ENCODE measurements at regions not wholly inside any gene's neighbourhood (a gene's known extent, or its start where the extent isn't known, plus 50 kb on each side); places are given as distances from the start of the nearest gene placed in this dataset.
"Not testable (repeated sequence)": the region's sequence is repeated elsewhere in the genome, so short reads cannot be mapped to it uniquely, and the experiment has no call there.

DNA sequence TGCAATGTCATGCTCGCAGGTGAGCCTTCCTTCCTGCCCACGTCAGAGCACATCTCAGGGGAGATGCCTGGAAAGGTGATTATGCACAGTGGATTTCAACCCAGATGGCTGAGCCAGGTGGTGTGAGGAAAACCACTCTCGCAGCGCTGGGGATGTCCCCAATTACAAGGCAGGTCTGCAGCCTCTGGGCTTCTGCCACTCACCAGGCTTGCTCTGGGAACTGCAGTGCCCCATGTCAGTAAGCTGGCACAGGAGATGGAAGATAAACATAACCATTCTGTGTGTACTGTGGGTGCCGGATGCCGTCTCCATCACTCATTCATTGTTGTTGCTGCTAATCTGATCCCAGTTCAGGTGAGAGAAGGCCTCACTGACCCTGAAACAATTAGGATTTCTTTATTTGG, 222.9 kb upstream of the PITRM1 start:
- no peak for DNase-seq (ENCODE audit: low read depth in 2 of 3, low spot score in 2 of 3)

DNA sequence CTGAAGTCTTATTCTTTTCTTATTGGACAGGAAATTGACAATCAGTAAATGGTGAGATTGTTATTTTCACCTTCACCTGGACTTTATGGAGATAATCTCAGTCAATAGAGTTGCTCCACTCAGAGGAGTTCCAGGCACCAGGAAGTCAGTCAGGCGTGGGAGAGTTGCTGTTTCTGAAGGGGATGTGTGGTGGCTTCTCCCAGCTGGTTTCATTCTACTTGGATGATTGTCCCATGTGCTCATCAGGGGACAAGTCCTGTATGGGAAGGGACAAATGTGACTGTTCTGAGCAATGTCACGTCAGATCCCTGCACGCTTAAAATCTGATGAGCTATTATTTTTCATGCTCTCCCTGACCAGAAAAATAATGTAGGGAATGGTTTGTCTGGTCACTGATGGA, 222.5 kb upstream of the PITRM1 start:
- no peak for DNase-seq (ENCODE audit: low read depth in 2 of 3, low spot score in 2 of 3)

DNA sequence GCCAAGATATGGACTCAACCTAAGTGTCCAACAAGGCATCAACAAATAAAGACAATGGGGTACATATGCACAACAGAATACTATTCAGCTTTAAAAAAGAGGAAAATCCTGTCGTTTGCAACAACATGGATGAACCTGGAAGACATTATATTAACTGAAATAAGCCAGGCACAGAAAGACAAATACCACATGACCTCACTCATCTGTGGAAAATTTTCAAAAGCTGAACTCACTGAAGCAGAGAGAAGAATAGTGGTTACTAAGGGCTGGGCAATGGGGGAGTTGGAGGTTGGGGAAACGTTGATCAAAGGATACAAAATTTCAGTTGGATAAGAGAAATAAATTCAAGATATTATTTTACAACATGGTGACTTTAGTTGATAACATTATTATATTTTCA, 221.4 kb upstream of the PITRM1 start:
- DNase-seq (ENCODE audit: low read depth in 2 of 3, low spot score in 2 of 3) = no peak

DNA sequence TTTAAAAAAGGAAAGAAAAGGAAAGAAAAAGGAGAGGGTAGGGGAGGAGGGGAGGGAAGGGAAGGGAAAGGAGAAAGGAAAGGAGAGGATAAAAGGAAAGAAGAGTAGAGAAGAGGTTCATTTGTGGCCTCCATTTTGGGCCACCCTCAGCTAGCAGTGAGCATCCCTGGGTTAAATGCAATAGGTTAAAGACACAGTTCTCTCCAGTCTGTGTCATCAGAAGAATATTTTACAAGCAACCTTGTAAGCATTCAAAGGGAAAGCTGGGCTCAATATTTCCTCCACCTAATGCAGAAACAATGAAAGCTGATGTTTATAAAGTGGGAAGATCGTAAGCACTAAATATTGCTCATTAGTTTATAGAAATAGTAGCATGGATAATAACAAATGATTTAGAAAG, 219.1 kb upstream of the PITRM1 start:
- DNase-seq (ENCODE audit: low read depth in 2 of 3, low spot score in 2 of 3) = no peak

DNA sequence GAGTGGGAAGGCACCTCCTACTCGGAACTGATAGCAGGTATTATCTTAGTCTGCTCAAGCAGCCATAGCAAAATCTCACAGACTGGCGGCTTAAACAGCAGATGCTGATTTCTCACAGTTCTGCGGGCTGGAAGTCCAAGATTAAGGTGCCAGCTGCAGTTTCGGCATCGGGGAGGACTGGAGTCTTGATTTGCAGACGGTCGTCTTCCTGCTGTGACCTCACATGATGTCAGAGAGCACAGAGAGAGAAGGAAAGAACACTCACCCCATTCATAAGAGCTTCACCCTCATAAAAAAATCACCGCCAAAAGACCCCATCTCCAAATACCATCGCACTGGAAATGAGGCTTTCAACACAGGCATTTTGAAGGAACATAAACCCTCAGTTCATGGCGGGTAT, 216.5 kb upstream of the PITRM1 start:
- no peak for DNase-seq (ENCODE audit: low read depth in 2 of 3, low spot score in 2 of 3)

DNA sequence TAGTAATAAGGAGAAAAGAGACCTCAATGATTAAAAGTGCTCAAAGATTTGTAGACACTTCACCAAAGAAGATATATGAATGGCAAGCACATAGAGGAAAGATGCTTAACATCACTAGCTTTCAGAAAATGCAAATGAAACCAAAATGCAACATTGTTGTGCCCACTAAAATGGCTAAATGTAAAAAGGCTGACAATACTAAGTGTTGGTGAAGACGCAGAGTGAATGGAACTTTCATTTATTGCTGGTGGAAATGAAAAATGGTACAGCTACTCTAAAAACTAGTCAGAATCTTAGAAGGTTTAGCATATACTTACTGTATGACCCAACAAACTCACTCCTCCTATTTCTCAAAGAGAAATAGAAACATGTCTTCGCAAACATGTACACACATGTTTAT, 212.9 kb upstream of the PITRM1 start:
- no peak for DNase-seq (ENCODE audit: low read depth in 2 of 3, low spot score in 2 of 3)

DNA sequence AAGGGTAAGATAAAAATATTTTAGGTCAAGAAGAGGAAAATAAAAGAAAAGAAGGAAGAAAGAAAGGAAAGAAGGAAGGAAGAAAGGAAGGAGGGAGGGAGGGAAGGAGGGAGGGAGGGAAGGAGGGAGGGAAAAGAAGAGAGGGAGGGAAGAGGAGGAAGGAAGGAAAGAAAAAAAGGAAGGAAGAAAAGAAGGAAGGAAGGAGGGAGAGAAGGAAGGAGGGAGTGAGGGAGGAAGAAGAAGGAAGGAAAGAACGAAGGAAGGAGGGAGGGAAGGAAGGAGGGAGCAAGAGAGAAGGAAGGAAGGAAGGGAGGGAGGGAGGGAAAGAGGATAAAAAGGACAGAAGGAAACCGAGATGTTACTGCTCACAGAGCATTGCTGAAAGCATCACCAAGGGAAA, 209.5 kb upstream of the PITRM1 start:
- no peak for DNase-seq (ENCODE audit: low read depth in 2 of 3, low spot score in 2 of 3)

DNA sequence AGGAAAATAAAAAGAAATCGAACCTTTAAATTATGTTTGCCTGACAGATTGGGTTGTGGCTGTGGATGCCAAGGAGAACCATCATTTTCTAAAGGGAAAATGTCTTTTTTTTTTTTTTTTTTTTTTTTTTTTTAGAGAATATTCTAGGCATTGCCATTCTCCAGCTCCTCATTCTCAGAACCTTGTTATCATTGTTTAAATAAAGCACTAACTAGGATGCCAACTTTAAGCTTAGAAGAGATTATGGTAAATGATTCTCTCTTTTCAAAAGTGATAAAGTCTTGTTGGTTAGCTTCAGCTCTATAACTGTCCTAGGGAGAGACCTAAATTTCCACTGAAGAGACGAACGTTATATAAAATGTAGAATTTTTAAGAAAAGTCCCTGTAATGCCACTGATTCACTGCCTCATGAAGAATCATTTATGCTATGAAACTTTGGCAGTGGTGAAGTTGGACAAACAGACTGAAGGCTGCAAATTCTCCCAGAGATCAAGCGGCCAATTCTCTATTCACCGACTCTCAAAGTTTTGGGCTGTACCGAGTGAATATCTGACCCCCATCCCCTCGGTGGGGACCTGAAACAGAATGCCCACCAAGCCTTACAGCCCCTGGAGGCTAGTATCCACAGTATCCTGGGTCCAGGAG, 207.9 kb upstream of the PITRM1 start:
- no peak for DNase-seq (ENCODE audit: low read depth in 2 of 3, low spot score in 2 of 3)

DNA sequence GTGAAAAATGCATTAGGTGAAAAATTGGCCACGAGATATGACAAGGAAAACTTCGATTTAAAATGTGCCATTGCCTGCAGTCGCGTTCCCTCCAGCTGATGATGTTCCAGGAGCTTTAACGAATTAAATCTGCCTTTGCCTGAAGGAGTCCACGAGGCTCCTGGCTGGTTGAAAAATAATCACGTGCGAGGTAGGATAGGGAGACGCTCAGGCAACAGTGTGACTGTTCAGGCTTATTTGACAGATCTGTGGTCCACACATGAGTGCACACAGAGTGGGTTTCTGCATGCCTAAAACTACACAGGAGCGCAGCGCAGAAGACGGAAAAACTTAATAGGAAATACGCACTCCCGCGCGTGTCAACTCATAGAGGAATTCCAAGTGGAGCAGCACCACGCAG, 204.0 kb upstream of the PITRM1 start:
- no peak for DNase-seq (ENCODE audit: low read depth in 2 of 3, low spot score in 2 of 3)

DNA sequence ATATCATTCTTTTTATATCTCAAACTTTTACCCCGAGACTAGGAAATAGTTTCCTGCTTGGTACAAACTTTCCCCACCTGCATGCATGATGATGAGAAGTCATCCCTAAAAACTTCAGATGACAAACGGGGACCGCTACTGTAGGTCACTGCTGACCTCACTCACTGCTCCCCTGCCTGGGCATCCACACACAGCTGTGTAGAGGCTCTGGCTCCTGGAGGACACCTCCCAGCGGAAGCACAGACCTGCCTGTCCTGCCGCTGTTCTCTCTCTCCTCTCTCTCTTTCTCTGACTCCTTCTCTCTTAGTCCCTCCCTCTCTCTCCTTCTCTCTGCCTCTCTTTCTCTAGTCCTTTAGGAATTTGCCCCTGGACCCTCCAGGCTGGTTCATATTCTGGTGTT, 202.9 kb upstream of the PITRM1 start:
- no peak for DNase-seq (ENCODE audit: low read depth in 2 of 3, low spot score in 2 of 3)

DNA sequence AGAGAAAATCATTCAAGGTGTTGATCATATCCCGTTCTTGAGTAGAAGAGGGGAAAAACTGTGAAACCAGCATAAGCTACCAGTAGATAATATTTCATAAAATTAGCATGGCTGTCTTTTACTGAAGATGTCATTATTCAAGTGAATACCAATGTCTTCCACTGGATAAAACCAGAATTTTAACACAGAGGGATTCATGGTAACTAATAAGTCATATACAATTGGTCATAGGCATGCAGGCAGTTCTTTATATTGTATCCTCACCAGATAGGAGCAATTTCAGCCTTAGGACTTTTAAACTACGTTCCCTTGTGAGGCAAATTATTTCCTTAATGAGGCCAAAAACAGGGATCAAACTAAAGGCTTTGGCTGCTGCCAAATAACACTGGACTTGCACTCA, 202.3 kb upstream of the PITRM1 start:
- DNase-seq (ENCODE audit: low read depth in 2 of 3, low spot score in 2 of 3) = no peak

DNA sequence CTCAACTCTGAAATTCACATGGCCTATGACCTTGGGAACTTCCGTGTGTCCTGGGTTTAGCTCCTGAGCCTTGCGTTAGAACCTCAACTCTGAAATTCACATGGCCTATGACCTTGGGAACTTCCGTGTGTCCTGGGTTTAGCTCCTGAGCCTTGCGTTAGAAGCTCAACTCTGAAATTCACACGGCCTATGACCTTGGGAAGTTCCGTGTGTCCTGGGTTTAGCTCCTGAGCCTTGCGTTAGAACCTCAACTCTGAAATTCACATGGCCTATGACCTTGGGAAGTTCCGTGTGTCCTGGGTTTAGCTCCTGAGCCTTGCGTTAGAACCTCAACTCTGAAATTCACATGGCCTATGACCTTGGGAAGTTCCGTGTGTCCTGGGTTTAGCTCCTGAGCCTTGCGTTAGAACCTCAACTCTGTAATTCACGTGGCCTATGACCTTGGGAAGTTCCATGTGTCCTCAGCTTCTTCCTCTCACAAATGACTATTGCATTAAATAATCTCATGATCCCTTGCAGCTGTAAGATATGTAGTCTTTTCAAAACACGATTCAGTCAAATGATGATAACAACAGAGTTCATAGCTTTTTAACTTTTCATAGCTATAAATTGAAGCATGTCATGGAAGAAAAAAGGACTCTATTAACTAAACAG, 200.9 kb upstream of the PITRM1 start:
- DNase-seq (ENCODE audit: low read depth in 2 of 3, low spot score in 2 of 3) = not testable (repeated sequence)

DNA sequence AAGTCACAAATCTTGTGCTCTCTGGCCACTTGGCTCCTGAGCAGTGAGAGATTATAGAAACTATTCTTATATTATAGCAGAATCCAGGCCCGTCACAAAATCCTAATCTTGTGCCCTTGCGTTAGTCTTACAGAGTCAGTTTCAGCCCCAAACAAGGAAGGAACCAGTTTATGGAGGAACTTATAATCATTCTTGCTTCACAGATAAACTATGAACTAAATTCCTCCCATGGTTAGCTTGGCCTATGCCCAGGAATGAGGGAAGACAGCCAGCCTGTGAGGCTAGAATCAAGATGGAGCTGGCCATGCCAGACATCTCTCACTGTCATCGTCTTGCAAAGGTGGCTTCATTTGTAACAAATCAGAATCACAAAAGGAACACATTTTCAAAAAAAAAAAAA, 199.7 kb upstream of the PITRM1 start:
- DNase-seq (ENCODE audit: low read depth in 2 of 3, low spot score in 2 of 3) = no peak

DNA sequence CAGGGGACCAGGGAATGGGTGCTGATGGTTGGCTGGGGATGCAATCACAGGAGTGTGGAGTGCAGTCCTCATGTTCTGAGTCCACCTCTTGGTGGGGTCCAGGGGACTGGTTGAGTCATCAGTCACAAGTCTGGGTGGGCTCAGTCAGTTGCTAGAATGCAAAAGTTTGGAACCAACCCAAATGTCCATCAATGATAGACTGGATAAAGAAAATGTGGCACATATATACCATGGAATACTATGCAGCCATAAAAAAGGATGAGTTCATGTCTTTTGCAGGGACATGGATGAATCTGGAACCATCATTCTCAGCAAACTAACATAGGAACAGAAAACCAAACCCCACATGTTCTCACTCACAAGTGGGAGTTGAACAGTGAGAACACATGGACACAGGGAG, 199.0 kb upstream of the PITRM1 start:
- DNase-seq (ENCODE audit: low read depth in 2 of 3, low spot score in 2 of 3) = not testable (repeated sequence)

DNA sequence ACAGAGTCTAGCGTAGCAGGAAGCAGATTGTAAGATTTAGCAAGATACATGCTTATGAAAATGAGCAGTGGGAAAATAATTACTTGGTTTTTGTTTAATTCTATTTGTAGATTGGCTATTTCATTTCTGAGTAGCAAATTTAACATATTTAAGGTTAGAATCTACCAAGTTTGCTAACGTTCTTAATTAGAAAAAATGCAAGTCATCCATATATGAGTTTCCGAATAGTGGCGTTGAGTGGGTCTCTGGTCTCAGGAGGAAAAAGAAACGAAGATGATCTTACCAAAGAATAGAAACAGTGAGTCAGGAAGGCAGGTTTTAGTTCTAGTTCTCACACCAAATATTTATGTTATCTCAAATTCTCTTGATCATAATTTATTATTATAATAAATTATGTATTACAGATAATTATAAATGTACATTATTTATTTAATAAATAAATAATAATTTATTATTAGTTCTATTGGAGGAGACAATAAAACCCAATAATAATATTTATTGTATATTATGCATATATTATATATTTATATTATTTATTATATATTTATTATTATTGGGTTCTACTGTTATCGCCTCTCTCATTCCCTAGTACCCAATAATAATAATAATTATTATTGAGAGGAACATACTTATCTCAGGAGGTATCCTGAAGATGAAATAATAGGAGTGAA, 194.3 kb upstream of the PITRM1 start:
- no peak for DNase-seq (ENCODE audit: low read depth in 2 of 3, low spot score in 2 of 3)

DNA sequence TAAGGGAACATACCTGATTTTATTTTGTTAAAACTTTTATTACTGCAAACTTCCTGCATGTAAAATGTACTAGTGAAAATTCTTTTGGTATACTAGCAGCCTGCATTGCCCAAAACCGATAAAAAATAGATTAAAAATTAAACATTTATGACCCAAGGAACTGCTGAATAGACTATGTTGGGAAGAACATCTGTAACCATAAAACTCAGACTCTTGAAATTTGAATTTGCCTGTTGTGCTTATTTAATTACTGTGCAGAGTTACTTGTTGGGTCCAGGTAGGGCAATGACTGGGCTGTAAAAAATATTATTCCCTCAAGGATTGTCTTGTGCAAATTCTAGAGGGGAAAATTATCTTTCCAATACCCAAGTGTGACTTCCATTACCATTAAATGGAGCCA, 193.5 kb upstream of the PITRM1 start:
- DNase-seq (ENCODE audit: low read depth in 2 of 3, low spot score in 2 of 3) = no peak

DNA sequence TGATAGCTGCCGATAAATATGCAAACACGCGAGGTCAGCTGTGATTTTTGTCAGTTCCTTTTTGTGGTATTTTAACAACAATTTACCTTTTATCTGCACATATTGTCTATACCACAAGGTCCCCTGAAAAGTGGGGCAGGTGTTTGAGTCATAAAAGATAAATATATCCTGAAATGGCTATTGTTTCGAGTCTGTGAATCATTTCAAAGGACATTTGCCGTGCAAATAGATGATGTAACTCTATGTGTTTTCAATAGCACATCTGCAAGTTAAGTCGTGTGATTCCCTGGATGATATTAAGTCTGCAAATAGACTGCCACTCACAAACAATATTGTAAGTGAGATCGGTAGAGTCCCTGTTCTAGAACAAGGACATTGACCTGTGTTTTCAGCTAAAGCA, 193.0 kb upstream of the PITRM1 start:
- no peak for DNase-seq (ENCODE audit: low read depth in 2 of 3, low spot score in 2 of 3)

DNA sequence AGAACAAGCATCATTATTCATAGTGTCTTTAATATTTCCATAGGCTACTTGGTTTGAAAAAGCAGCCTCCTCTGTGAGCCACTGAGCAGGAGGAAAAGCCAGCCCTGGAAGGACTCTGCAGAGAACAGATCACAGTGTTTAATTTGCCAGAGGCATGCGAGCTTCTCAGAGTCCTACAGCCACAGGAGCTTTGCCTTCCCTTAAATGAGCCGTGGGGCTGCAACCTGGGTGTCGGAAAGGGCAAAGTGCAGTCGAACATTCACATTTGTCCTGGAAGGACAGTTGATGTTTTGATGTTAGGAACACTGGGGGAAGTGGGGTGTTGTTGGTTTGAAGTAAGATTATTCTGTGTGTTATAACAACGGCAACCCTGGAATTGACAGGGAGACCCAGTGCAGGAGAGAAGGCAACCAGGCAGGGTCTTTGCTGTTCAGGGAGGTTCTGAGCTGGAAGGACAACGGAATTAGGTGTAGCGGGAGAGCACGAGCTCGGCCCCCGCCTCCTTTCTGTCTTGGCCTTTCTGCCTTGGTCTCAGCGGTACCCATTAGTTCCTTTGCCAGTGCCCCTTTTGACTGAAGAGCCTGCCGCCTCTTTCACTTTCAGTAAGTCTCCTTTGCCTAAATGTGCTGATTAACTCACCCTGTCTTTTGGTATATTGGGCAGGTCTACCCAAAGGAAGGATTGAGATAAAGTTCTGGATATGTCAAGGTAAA, 192.3 kb upstream of the PITRM1 start:
- DNase-seq (ENCODE audit: low read depth in 2 of 3, low spot score in 2 of 3) = no peak

DNA sequence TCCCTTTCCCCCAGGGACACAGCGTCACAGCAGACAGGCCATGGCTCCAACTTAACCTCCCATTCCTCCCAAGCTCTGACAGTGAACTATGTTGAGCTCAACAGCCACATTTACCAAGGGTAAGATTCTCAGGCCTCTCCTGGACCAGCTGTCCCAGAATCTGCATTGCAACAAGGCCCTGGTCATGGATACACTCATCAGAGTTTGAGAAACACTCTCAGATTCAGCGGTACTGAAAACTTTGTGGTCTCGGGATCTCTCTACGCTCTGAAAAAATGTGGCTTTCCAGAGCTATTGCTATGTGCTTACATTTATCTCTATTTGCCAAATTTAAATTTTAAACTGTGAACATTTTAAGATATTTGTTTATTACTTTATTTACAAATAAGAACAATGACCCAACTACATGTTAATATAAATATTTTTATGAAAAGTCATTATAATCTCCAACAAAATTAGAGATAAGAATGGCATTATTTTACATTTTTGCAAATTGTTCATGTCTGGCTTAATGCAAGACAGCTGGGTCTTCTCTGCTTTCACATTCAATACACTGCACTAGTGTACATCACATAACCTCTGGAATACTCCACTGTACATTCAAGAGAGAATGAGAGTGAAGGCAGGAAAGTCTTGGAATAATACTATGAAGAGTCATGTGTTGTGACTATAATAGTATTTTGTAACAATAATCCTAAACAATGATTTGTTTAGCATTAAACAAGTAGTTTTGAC, 190.9 kb upstream of the PITRM1 start:
- no peak for DNase-seq (ENCODE audit: low read depth in 2 of 3, low spot score in 2 of 3)

DNA sequence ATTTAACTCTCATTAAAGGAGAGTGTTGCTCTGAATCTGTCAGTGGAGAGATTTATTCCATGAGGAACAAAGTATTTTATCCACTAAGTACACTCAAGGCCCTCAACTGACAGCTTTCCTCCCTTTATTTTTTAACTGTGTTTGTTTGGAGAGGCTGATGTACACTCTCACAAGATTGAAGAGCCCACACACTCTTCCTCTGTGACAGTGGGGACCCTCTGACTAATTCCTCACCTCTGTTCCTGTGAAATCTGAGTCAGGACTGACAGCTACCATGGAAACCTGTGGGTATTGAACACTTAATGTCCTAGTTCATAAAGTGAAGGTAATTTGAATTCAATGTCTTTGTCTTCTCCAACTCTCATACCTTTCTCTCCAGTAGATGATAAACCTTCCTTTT, 189.8 kb upstream of the PITRM1 start:
- no peak for DNase-seq (ENCODE audit: low read depth in 2 of 3, low spot score in 2 of 3)

DNA sequence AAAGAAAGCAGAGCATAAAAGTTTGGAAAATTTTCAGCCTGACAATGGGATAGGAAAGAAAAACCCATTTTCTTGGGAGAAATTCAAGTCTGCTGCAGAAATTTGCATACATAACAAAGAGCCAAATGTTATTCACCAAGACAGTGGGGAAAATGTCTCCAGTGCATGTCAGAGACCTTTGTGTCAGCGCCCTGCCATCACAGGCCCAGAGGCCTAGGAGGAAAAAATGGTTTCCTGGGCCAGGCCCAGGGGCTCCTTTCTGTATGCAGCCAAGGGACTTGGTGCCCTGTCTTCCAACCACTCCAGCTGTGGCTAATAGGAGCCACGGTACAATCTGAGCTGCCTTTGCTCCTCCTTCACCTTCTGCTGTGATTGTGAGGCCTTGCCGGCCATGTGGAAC, 189.1 kb upstream of the PITRM1 start:
- DNase-seq (ENCODE audit: low read depth in 2 of 3, low spot score in 2 of 3) = no peak

Data from activated CD8-positive, alpha-beta memory T cell treated with anti-CD3 and anti-CD28 coated beads for 48 hours (primary cell).